Germinal center (tissue), 1 donor: ENCODE measurements at regions not wholly inside any gene's neighbourhood (a gene's known extent, or its start where the extent isn't known, plus 50 kb on each side); places are given as distances from the start of the nearest gene placed in this dataset.
"Not testable (repeated sequence)": the region's sequence is repeated elsewhere in the genome, so short reads cannot be mapped to it uniquely, and the experiment has no call there.

Experiments
- DNase-seq: peaks from one replicate; pipeline ENCODE4 v3.0.0; 2012; ENCODE audit warnings: mixed read lengths, low spot score

DNA sequence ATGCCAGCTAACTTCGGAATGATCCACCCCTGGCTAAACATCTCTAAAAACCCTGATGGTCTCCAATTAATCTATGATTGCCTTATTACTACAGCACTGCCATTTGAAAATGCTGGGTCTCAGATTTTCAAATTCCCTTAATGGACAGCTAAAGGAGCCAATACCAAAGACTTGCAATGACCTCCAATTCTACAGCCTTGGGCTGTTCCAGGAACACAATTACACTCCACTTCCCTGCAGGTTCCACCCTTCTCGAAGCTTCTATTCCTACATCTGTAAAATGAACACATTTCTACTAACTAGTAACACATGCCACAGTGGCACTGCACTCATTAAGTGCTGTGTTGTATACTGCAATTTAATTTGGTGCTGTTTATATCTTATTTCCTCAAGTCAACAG, 85.7 kb upstream of the AK4 start:
- DNase-seq = no peak

GRCh38 chr1:65063025-65063424, 85.0 kb upstream of the AK4 start:
- DNase-seq = no peak

DNA sequence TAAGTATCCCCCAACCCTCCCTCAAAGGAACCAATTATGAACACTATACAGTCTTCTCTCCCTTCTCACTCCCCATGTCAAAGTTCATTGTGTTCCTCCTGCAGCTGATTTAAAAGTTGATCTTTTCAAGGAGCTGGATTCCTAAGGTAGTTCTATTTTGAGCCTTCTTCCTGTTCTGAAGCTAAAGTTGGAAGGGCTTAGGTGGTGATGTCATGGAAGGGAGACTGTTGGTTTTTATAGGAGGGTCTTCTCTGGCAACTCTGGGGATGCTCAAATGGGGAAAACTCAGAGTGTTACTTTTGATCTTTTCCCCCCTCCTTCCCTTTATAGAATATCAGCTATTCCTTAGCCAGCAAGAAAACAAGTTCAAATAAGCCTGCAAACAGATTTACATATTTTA, 83.0 kb upstream of the AK4 start:
- DNase-seq = no peak

DNA sequence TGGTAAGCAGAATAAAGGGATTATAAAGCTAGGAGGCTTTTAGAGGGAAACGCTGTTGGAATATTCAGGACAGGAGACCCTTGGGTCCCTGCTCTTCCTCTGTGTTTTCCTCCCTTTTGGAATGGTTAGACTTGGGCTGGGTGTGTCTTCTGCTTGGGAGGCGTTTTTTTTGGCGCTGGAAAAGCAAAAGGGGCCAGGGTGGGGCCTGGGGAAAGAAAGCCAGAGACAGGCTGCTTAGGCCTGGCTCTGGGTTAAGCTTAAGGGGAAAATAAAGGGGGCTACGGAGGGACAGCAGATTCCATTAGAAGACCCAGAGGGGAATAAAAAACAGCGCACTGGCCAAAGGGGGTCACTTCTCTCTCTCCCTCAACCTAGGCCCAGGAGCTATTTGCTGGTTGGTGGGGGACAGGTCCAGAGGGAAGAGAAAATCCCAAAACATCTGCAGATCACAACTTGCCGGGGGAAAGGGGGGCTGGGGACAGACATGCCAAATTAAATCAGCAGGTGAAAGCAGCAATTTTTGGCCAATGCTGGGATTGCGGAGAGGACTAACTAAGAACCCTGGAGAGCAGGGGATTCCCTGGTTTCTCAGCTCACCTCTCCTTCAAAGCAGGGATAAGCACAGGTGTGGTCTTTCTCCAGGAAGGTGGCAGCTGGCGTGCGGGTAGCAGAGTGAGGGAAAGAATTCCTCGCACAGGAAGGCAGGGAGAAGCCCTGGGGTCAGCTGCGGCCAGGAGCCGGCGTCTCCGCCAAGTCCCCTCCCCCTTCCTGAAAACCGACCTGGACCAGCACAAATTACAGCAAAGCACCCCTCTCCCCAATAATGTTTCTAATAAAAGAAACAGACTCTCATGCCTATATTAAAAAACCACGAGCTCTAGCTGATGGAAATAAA, 82.2 kb upstream of the AK4 start:
- peak; percentile 5 for DNase-seq

- DNase-seq = no peak
Observed at GRCh38 chr1:65066419-65066765, 81.6 kb upstream of the AK4 start.

- peak; percentile 61 for DNase-seq
Observed at GRCh38 chr1:65066766-65067490, 81.1 kb upstream of the AK4 start.

GRCh38 chr1:65067491-65068201, 80.4 kb upstream of the AK4 start:
- peak; percentile 35 for DNase-seq

DNA sequence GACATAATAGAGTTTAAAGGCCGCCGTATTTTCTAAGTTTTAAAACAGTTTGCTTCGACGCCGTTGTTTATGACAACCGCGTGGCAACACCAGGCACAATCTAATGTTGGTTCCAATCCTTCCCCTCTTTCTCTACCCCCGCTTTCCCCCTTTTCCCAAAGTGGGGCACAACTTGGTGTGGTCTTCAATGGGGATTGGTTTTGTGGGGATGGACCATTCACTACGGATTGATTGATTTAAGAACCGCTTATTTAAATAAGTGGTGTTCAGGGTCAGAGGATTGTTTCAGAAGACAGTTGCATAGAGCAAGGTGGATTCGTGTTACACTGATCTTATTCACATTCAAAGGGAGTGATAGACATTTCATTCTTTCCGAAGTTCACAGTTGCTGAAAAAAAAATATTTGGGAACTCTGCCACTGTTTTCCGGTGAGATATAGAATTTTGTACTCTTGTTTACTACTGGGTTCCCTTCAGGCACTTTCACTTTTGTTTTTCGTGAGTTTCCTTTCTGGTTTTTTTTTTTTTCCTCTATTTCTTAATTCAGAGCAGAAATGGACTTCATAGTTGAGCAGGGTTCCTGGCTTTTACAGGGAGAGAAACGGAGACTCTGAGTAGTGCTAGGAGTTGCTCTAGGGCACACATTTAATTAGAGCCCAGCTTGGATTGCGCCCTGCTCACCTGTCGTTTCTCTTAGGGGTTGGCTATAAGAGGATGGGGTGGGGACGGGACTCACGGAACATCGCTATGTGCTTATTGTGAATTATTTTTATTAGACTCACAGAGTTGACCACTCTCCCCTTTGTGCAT, 79.6 kb upstream of the AK4 start:
- peak; percentile 24 for DNase-seq

DNA sequence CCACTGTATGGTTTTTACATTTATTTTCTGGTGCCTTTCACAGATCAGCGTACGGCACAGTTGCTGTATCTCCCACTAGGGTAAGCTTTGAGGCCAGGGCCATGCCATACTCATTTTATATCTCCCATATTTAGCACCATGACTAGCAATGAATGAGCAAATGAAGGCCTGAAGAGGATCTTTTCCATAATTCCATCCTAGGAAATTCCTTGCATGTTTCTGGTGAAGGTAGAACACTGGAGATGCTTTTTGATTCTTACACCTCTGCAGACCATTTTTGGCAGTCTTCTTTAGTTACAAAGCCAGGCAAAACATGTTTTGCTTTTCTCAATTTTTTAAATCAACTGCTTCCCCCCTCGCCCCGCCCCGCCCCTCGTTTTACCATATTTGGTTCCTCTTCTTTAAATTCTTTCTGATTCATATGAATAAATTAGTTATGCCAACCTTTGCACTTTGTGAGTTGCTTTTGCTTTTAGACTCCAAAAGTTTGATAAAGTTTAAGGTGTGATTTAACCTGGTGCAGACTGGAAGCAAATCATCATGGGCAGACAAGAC, 78.9 kb upstream of the AK4 start:
- DNase-seq = peak; percentile 14

- no peak for DNase-seq
Observed at GRCh38 chr1:65072845-65073244, 75.2 kb upstream of the AK4 start.

DNA sequence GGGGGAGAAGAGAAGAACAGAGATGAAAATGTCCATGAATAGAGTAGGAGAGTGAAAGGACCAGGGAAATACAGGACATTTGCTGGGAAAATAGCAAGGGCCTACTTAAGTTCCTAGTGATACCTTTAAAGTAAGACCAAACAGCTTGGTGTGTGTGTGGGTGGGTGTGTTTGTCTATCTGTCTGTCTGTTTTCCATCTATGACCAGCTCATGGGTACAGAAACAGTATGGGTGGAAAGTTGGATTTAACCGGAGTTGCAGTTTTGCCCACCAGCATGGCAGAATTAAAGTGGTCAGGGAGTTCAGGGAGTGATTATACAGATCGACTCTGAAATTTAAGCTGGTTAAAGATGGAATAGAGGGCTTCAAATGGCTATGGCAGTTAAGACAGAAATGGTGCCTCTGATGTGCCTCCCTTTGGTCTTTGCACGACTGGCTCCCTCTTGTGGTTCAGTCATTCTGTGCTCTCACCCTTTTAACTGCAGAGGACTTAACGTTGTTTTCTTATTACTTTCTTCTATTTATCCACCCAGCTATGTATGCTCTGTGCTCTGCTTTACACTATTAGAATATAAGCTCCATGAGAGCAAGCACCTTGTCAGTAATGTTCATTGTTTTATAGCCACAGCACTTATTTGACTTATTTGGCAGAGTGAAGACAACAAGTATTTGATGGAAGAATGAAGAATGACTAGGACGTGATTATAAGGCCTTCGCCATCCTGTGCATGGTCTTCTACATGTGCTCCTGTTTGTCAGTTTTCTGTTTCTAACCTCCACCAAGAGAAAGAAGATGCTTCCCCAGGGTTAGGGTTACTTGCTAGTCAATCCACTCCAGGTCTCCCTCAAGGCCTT, 72.7 kb upstream of the AK4 start:
- peak; percentile 64 for DNase-seq

GRCh38 chr1:65077369-65077768, 70.6 kb upstream of the AK4 start:
- no peak for DNase-seq

- no peak for DNase-seq
Observed at GRCh38 chr1:65079941-65080340, 68.1 kb upstream of the AK4 start.

GRCh38 chr1:65082346-65083040, 65.5 kb upstream of the AK4 start:
- DNase-seq = no peak

GRCh38 chr1:65083263-65083896, 64.6 kb upstream of the AK4 start:
- DNase-seq = no peak

GRCh38 chr1:65084066-65084465, 63.9 kb upstream of the AK4 start:
- DNase-seq = no peak

GRCh38 chr1:65087519-65087918, 60.5 kb upstream of the AK4 start:
- DNase-seq = not testable (repeated sequence)

DNA sequence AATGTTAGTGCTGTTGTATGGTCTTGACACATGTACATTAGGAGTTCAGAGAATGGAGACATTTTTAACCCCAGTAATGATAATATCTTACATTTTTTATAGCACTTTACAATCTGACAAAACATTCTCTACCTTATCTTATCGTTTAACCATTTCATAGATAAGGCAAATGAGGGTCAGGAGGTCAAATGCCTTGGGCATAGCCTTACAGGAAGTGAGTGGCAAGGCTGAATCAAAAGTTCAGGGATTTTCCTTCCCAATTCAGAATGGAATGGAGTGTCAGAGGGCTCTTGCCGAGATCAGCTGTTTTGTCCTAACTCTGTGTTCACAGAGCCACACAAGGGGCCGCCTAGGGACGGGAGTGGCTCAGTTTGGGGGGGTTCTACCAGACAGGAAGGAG, 57.6 kb upstream of the AK4 start:
- DNase-seq = no peak

GRCh38 chr1:65092691-65093090, 55.3 kb upstream of the AK4 start:
- DNase-seq = no peak

GRCh38 chr1:65097076-65097475, 50.9 kb upstream of the AK4 start:
- no peak for DNase-seq
